BE2C (cell line): ENCODE measurements at regions not wholly inside any gene's neighbourhood (a gene's known extent, or its start where the extent isn't known, plus 50 kb on each side); places are given as distances from the start of the nearest gene placed in this dataset.

Source experiments
- DNase-seq: peaks from one replicate; pipeline ENCODE4 v3.0.0-alpha.2; 2020
- H3K27me3 ChIP-seq: fragments of 250-450 bp; sonication (Bioruptor Pico); 2 replicates; pipeline ENCODE4 v1.5.1; 2020; ENCODE audit warnings: mild to moderate bottlenecking
- H3K36me3 ChIP-seq: fragments of 250-450 bp; sonication (Bioruptor Pico); 2 replicates; pipeline ENCODE4 v1.5.1; 2020; ENCODE audit warnings: mild to moderate bottlenecking
- H3K4me1 ChIP-seq: fragments of 250-450 bp; sonication (Bioruptor Pico); 2 replicates; pipeline ENCODE4 v1.5.1; 2020
- H3K4me3 ChIP-seq: 2 replicates; pipeline ENCODE4 v1.5.1; 2011; ENCODE audit warnings: low read depth, low read length
- H3K9me3 ChIP-seq: fragments of 250-450 bp; sonication (Bioruptor Pico); 2 replicates; pipeline ENCODE4 v1.5.1; 2020
- TF ChIP-seq, protein P1 (sequence below): IDR thresholded peaks from 2 replicates; pipeline ENCODE4 v1.5.1; 2012; ENCODE audit warnings: mild to moderate bottlenecking, low read depth, low read length

GRCh38 chr15:70417535-70417934, 319.8 kb upstream of the TLE3 start:
- Histone ChIP-seq H3K9me3 (no peaks in the 10 kb centered on the region), H3K36me3 (no peaks in the 10 kb centered on the region), H3K4me3 (no peak overlapping the region), H3K27me3 (no peaks in the 10 kb centered on the region), H3K4me1 (no peaks in the 10 kb centered on the region)
- DNase-seq = no peak
- TF ChIP-seq, protein P1, sequence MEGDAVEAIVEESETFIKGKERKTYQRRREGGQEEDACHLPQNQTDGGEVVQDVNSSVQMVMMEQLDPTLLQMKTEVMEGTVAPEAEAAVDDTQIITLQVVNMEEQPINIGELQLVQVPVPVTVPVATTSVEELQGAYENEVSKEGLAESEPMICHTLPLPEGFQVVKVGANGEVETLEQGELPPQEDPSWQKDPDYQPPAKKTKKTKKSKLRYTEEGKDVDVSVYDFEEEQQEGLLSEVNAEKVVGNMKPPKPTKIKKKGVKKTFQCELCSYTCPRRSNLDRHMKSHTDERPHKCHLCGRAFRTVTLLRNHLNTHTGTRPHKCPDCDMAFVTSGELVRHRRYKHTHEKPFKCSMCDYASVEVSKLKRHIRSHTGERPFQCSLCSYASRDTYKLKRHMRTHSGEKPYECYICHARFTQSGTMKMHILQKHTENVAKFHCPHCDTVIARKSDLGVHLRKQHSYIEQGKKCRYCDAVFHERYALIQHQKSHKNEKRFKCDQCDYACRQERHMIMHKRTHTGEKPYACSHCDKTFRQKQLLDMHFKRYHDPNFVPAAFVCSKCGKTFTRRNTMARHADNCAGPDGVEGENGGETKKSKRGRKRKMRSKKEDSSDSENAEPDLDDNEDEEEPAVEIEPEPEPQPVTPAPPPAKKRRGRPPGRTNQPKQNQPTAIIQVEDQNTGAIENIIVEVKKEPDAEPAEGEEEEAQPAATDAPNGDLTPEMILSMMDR = no peak

DNA sequence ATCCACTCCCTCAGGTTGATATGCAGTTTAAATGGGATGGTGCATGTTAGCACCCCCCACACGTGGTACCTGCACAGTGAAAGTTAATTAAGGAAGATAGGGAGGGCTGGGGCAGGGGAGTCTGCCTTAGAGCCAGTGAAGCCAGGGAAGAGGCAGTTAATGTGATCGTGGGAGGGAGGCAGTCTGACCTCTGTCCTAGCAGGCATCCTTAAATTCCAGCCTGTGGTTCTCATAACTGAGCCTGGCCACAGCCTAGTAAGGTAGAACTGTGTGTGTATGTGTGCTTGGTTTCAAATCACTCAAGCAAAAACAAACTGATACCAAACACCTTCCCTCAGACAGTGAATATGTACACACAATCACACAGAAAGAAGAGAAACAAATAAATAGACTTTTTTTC, 319.1 kb upstream of the TLE3 start:
- Histone ChIP-seq H3K4me3 (no peak overlapping the region), H3K36me3 (no peaks in the 10 kb centered on the region), H3K9me3 (no peaks in the 10 kb centered on the region), H3K27me3 (no peaks in the 10 kb centered on the region), H3K4me1 (no peaks in the 10 kb centered on the region)
- TF ChIP-seq, protein P1 = no peak
- no peak for DNase-seq

- TF ChIP-seq, protein P1 = no peak
- Histone ChIP-seq H3K4me1 (no peaks in the 10 kb centered on the region), H3K4me3 (no peak overlapping the region), H3K36me3 (no peaks in the 10 kb centered on the region), H3K9me3 (no peaks in the 10 kb centered on the region), H3K27me3 (no peaks in the 10 kb centered on the region)
- no peak for DNase-seq
Measured at GRCh38 chr15:70415398-70415797, 317.7 kb upstream of the TLE3 start.

GRCh38 chr15:70414626-70415025, 316.9 kb upstream of the TLE3 start:
- no peaks in the 10 kb centered on the region for H3K27me3 ChIP-seq
- H3K4me1 ChIP-seq = no peaks in the 10 kb centered on the region
- no peak overlapping the region for H3K4me3 ChIP-seq
- H3K9me3 ChIP-seq = no peaks in the 10 kb centered on the region
- no peaks in the 10 kb centered on the region for H3K36me3 ChIP-seq
- no peak for DNase-seq
- TF ChIP-seq, protein P1 = no peak

GRCh38 chr15:70412794-70413193, 315.1 kb upstream of the TLE3 start:
- H3K9me3 ChIP-seq = no peaks in the 10 kb centered on the region
- no peaks in the 10 kb centered on the region for H3K4me1 ChIP-seq
- no peaks in the 10 kb centered on the region for H3K27me3 ChIP-seq
- H3K36me3 ChIP-seq = no peaks in the 10 kb centered on the region
- no peak for DNase-seq
- TF ChIP-seq, protein P1 = no peak
- no peak overlapping the region for H3K4me3 ChIP-seq

GRCh38 chr15:70411143-70411863, 313.6 kb upstream of the TLE3 start:
- TF ChIP-seq, protein P1 = no peak

More at GRCh38 chr15:70411143-70411863, 313.6 kb upstream of the TLE3 start:
- no peaks in the 10 kb centered on the region for H3K36me3 ChIP-seq
- H3K27me3 ChIP-seq = no peaks in the 10 kb centered on the region
- no peak overlapping the region for H3K4me3 ChIP-seq
- H3K4me1 ChIP-seq = no peaks in the 10 kb centered on the region
- no peaks in the 10 kb centered on the region for H3K9me3 ChIP-seq
- DNase-seq = no peak
